ENCODE measurements at regions not wholly inside any gene's neighbourhood (a gene's known extent, or its start where the extent isn't known, plus 50 kb on each side); places are given as distances from the start of the nearest gene placed in this dataset.

- CTCF ChIA-PET, result no interaction called here
- POLR2A ChIA-PET, result no interaction called here
- TF ChIP-seq, protein P1, sequence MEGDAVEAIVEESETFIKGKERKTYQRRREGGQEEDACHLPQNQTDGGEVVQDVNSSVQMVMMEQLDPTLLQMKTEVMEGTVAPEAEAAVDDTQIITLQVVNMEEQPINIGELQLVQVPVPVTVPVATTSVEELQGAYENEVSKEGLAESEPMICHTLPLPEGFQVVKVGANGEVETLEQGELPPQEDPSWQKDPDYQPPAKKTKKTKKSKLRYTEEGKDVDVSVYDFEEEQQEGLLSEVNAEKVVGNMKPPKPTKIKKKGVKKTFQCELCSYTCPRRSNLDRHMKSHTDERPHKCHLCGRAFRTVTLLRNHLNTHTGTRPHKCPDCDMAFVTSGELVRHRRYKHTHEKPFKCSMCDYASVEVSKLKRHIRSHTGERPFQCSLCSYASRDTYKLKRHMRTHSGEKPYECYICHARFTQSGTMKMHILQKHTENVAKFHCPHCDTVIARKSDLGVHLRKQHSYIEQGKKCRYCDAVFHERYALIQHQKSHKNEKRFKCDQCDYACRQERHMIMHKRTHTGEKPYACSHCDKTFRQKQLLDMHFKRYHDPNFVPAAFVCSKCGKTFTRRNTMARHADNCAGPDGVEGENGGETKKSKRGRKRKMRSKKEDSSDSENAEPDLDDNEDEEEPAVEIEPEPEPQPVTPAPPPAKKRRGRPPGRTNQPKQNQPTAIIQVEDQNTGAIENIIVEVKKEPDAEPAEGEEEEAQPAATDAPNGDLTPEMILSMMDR (IDR thresholded peaks at IDR 0.05; ENCODE audit: low read depth, low read length), result no peak
Observed at GRCh38 chr13:40304391-40304790, 362.1 kb downstream of the FOXO1 start.

DNA sequence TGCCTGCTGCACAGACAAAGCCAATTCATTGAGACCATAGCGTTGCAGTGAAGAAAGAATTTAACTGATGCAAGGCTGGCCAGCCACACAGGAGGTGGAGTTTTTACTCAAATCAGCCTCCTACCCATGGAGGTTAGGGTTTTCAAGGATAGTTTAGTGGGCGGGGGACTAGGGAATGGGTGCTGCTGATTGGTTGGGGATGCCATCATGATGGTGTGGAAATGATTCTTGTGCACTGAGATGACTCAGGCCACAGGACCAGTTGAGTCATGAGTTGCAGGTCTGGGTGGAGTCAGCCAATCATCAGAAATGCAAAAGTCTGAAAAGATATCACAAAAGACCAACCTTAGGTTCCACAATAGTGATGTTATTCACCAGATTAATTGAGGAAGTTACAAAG lies 359.6 kb downstream of the FOXO1 start:
- no peaks in the 10 kb centered on the region for H3K27me3 ChIP-seq (ENCODE audit: control insufficient read depth, insufficient read depth, low read length)
- no peak overlapping the region for H3K4me3 ChIP-seq (ENCODE audit: low read depth, low read length)
- DNase-seq (ENCODE audit: low read depth, low spot score), result no peak
- TF ChIP-seq, protein P1 (IDR thresholded peaks at IDR 0.05; ENCODE audit: low read depth, low read length), result no peak
- H3K27ac ChIP-seq (ENCODE audit: low read depth, low read length), result no peak overlapping the region
- ChIA-PET CTCF (no interaction called here), POLR2A (no interaction called here)
- H3K9me3 ChIP-seq (ENCODE audit: control insufficient read depth, insufficient read depth, low read length), result peaks cover 5% of the 10 kb centered on the region

More at GRCh38 chr13:40304391-40304790, 362.1 kb downstream of the FOXO1 start:
- Histone ChIP-seq H3K27ac (ENCODE audit: low read depth, low read length) (no peak overlapping the region), H3K9me3 (ENCODE audit: control insufficient read depth, insufficient read depth, low read length) (peaks cover 5% of the 10 kb centered on the region), H3K4me3 (ENCODE audit: low read depth, low read length) (no peak overlapping the region), H3K27me3 (ENCODE audit: control insufficient read depth, insufficient read depth, low read length) (no peaks in the 10 kb centered on the region)
- no peak for DNase-seq (ENCODE audit: low read depth, low spot score)

DNA sequence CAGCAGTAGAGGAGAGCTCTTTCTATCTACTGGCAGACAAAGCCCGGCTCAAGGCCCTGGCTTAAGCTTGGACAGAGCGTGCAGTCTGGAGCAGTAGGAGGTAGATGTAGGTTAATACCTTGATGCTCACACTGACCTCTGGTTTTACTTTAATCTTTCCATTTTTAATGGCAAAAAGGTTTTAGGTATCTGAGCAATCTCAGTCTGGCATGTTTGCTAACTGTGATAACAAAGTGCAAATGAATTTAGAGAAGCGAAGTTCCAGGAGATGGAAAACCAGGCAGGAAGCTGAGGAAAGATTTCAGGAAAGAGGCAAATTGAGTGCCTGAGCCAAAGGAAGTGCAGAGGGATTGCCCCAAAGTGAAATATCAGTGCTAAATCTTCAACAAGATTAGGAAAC lies 356.6 kb downstream of the FOXO1 start:
- no peak for DNase-seq (ENCODE audit: low read depth, low spot score)
- H3K9me3 ChIP-seq (ENCODE audit: control insufficient read depth, insufficient read depth, low read length), result peaks cover 5% of the 10 kb centered on the region
- no peak overlapping the region for H3K4me3 ChIP-seq (ENCODE audit: low read depth, low read length)
- TF ChIP-seq, protein P1 (IDR thresholded peaks at IDR 0.05; ENCODE audit: low read depth, low read length), result no peak
- ChIA-PET CTCF (no interaction called here), POLR2A (no interaction called here)
- no peaks in the 10 kb centered on the region for H3K27me3 ChIP-seq (ENCODE audit: control insufficient read depth, insufficient read depth, low read length)
- H3K27ac ChIP-seq (ENCODE audit: low read depth, low read length), result no peak overlapping the region

- peaks cover 5% of the 10 kb centered on the region for H3K9me3 ChIP-seq (ENCODE audit: control insufficient read depth, insufficient read depth, low read length)
- ChIA-PET CTCF (no interaction called here), POLR2A (no interaction called here)
- H3K27me3 ChIP-seq (ENCODE audit: control insufficient read depth, insufficient read depth, low read length), result no peaks in the 10 kb centered on the region
- no peak for DNase-seq (ENCODE audit: low read depth, low spot score)
- TF ChIP-seq, protein P1 (IDR thresholded peaks at IDR 0.05; ENCODE audit: low read depth, low read length), result no peak
- no peak overlapping the region for H3K4me3 ChIP-seq (ENCODE audit: low read depth, low read length)
- H3K27ac ChIP-seq (ENCODE audit: low read depth, low read length), result no peak overlapping the region
Observed at GRCh38 chr13:40311356-40312101, 354.9 kb downstream of the FOXO1 start.

GRCh38 chr13:40313269-40314200 lies 352.9 kb downstream of the FOXO1 start:
- TF ChIP-seq, protein P1 (IDR thresholded peaks at IDR 0.05; ENCODE audit: low read depth, low read length), result no peak
- H3K9me3 ChIP-seq (ENCODE audit: control insufficient read depth, insufficient read depth, low read length), result no peaks in the 10 kb centered on the region; the same call in 1 of the 2 replicates
- POLR2A ChIA-PET, result no interaction called here
- H3K27me3 ChIP-seq (ENCODE audit: control insufficient read depth, insufficient read depth, low read length), result no peaks in the 10 kb centered on the region
- H3K4me3 ChIP-seq (ENCODE audit: low read depth, low read length), result no peak overlapping the region
- CTCF ChIA-PET, result no interaction called here
- H3K27ac ChIP-seq (ENCODE audit: low read depth, low read length), result no peak overlapping the region
- no peak for DNase-seq (ENCODE audit: low read depth, low spot score)

Data from AG04450 (cell line).